H1 (cell line): ENCODE measurements at regions not wholly inside any gene's neighbourhood (a gene's known extent, or its start where the extent isn't known, plus 50 kb on each side); places are given as distances from the start of the nearest gene placed in this dataset.

Source experiments
- CTCF ChIA-PET: fragments of 300-600 bp; sonication (Branson Sonifier 250); formaldehyde crosslinking; loops from one replicate; lab custom pipeline; 2021; ENCODE audit not compliant: partially characterized antibody; lab: Charles Lee
- POLR2A ChIA-PET: fragments of 300-600 bp; sonication (Branson Sonifier 250); formaldehyde crosslinking; loops from one replicate; lab custom pipeline; 2021; ENCODE audit warnings: inconsistent platforms; ENCODE audit not compliant: partially characterized antibody; lab: Charles Lee
- DNase-seq, 2 experiments: peaks; one replicate each; pipeline versions ENCODE4 v3.0.0 to v3.0.0-alpha.2; 2010 to 2022; ENCODE audit warnings: low spot score in 2 of 2, low read depth in 1 of 2, mixed read lengths in 1 of 2
- FAIRE-seq: peaks from 2 replicates; lab custom pipeline; 2011; peaks lifted over from hg19 to GRCh38; lab: Jason Lieb, UNC
- H2AFZ ChIP-seq: 2 replicates; pipeline ENCODE4 v1.8.1; 2012; ENCODE audit warnings: low read length, inconsistent platforms
- H2AK5ac ChIP-seq: 2 replicates; pipeline ENCODE4 v1.6.1; 2013; ENCODE audit warnings: low read depth, low read length
- H2BK120ac ChIP-seq: replicated peaks from 2 replicates; pipeline ENCODE3; 2013; ENCODE audit warnings: low read depth, low read length, inconsistent platforms
- H2BK12ac ChIP-seq: 2 replicates; pipeline ENCODE4 v1.6.1; 2013; ENCODE audit warnings: low read depth, low read length
- H2BK15ac ChIP-seq: 2 replicates; pipeline ENCODE4 v1.6.1; 2013; ENCODE audit warnings: low read length
- H2BK20ac ChIP-seq: 2 replicates; pipeline ENCODE4 v1.6.1; 2013; ENCODE audit warnings: low read length
- H2BK5ac ChIP-seq: 2 replicates; pipeline ENCODE4 v1.6.1; 2013; ENCODE audit warnings: low read depth, low read length
- H3K14ac ChIP-seq: 2 replicates; pipeline ENCODE4 v1.6.1; 2013; ENCODE audit warnings: inconsistent platforms; ENCODE audit not compliant: insufficient read length
- H3K18ac ChIP-seq: 2 replicates; pipeline ENCODE4 v1.6.1; 2013; ENCODE audit warnings: low read length; ENCODE audit errors: extremely low read depth
- H3K23ac ChIP-seq: 2 replicates; pipeline ENCODE4 v1.6.1; 2013; ENCODE audit warnings: inconsistent platforms; ENCODE audit not compliant: insufficient read length
- H3K23me2 ChIP-seq: 2 replicates; pipeline ENCODE4 v1.6.1; 2013; ENCODE audit warnings: low read depth, low read length
- H3K27ac ChIP-seq: 2 replicates; pipeline ENCODE4 v1.6.1; 2011; ENCODE audit warnings: low read depth, low read length, inconsistent platforms
- H3K27me3 ChIP-seq, 4 experiments: replicated peaks in 1 of 4; 1 replicate in 1 of 4; 2 replicates in 3 of 4; pipeline versions ENCODE4 v1.6.1 to v1.8.1; 2011 to 2013; ENCODE audit warnings: low read length in 3 of 4, mild to moderate bottlenecking in 3 of 4, inconsistent platforms in 2 of 4, mixed read lengths in 2 of 4, moderate library complexity in 1 of 4; ENCODE audit not compliant: control insufficient read depth in 3 of 4, insufficient read depth in 3 of 4; ENCODE audit errors: extremely low read depth in 1 of 4
- H3K36me3 ChIP-seq, 4 experiments: 2 replicates each; pipeline versions ENCODE4 v1.6.1 to v1.8.1; 2011 to 2013; ENCODE audit warnings: mild to moderate bottlenecking in 4 of 4, low read length in 3 of 4, moderate library complexity in 2 of 4, control low read depth in 1 of 4, inconsistent platforms in 1 of 4; ENCODE audit not compliant: insufficient read depth in 4 of 4, control insufficient read depth in 2 of 4
- H3K4ac ChIP-seq: replicated peaks from 2 replicates; pipeline ENCODE3; 2013; ENCODE audit warnings: low read length, low read depth, mixed read lengths, inconsistent platforms; ENCODE audit not compliant: insufficient read length
- H3K4me1 ChIP-seq, 4 experiments: replicated peaks in 1 of 4; 1 replicate in 1 of 4; 2 replicates in 3 of 4; pipeline versions ENCODE4 v1.6.1 to v1.8.1; 2011 to 2013; ENCODE audit warnings: low read length in 3 of 4, inconsistent platforms in 2 of 4, mixed read lengths in 1 of 4; ENCODE audit not compliant: insufficient read depth in 4 of 4, control insufficient read depth in 3 of 4
- H3K4me2 ChIP-seq, 2 experiments: 2 replicates each; pipeline versions ENCODE4 v1.6.1 to v1.8.1; 2011 to 2013; ENCODE audit warnings: low read depth in 2 of 2, low read length in 2 of 2, control low read depth in 1 of 2, inconsistent platforms in 1 of 2, mild to moderate bottlenecking in 1 of 2; ENCODE audit not compliant: insufficient read depth in 1 of 2
- H3K4me3 ChIP-seq, 4 experiments: fragments of 200-600, 300-600 bp in 1 of 4; sonication (generic), shearing (Covaris generic), sonication (Bioruptor Twin) in 1 of 4; 2 replicates each; pipeline versions ENCODE4 v1.5.1 to v1.8.1; 2011 to 2016; ENCODE audit warnings: low read length in 4 of 4, low read depth in 3 of 4, control low read depth in 2 of 4, inconsistent platforms in 2 of 4, mild to moderate bottlenecking in 2 of 4, mixed read lengths in 1 of 4, moderate library complexity in 1 of 4; ENCODE audit not compliant: insufficient read depth in 2 of 4; ENCODE audit errors: extremely low read depth in 1 of 4
- H3K56ac ChIP-seq: replicated peaks from 2 replicates; pipeline ENCODE3; 2013; ENCODE audit warnings: low read depth, mild to moderate bottlenecking, mixed read lengths, low read length, inconsistent platforms; ENCODE audit not compliant: insufficient read length
- H3K79me1 ChIP-seq: 2 replicates; pipeline ENCODE4 v1.6.1; 2013; ENCODE audit warnings: low read depth, low read length, control low read depth
- H3K79me2 ChIP-seq, 2 experiments: 2 replicates each; pipeline versions ENCODE4 v1.6.1 to v1.8.1; 2012 to 2013; ENCODE audit warnings: low read length in 2 of 2, mild to moderate bottlenecking in 2 of 2, inconsistent platforms in 1 of 2; ENCODE audit not compliant: insufficient read depth in 2 of 2, control insufficient read depth in 1 of 2
- H3K9ac ChIP-seq, 4 experiments: replicated peaks in 1 of 4; 1 replicate in 1 of 4; 2 replicates in 3 of 4; pipeline versions ENCODE4 v1.6.1 to v1.8.1; 2011 to 2013; ENCODE audit warnings: low read depth in 3 of 4, low read length in 3 of 4, control low read depth in 2 of 4, mild to moderate bottlenecking in 2 of 4, moderate library complexity in 2 of 4, inconsistent platforms in 1 of 4; ENCODE audit errors: extremely low read depth in 1 of 4
- H3K9me3 ChIP-seq, 2 experiments: 2 replicates each; pipeline versions ENCODE4 v1.6.1 to v1.8.1; 2012 to 2013; ENCODE audit warnings: mild to moderate bottlenecking in 2 of 2, moderate library complexity in 2 of 2, control low read depth in 1 of 2, inconsistent platforms in 1 of 2, low read depth in 1 of 2, low read length in 1 of 2, mixed read lengths in 1 of 2; ENCODE audit not compliant: insufficient read depth in 2 of 2
- H4K20me1 ChIP-seq, 2 experiments: replicated peaks in 1 of 2; 2 replicates each; pipeline versions ENCODE3 to v1.8.1; 2011 to 2013; ENCODE audit warnings: inconsistent platforms in 2 of 2, low read length in 2 of 2, mild to moderate bottlenecking in 1 of 2; ENCODE audit not compliant: insufficient read depth in 2 of 2, control insufficient read depth in 1 of 2
- H4K5ac ChIP-seq: 2 replicates; pipeline ENCODE4 v1.6.1; 2013; ENCODE audit warnings: low read length, low read depth, mixed read lengths, inconsistent platforms; ENCODE audit not compliant: insufficient read length
- H4K8ac ChIP-seq: 2 replicates; pipeline ENCODE4 v1.8.0; 2013; ENCODE audit warnings: mild to moderate bottlenecking, moderate library complexity, low read length, inconsistent platforms; ENCODE audit not compliant: insufficient read depth; ENCODE audit errors: extremely low read depth
- H4K91ac ChIP-seq: replicated peaks from 2 replicates; pipeline ENCODE3; 2013; ENCODE audit warnings: low read length, mixed read lengths, inconsistent platforms; ENCODE audit not compliant: insufficient read length
- ATF3 ChIP-seq: IDR thresholded peaks from 2 replicates; pipeline ENCODE4 v1.6.1; 2011; ENCODE audit warnings: low read depth, mild to moderate bottlenecking, low read length; ENCODE audit not compliant: insufficient read depth
- SP2 ChIP-seq: IDR thresholded peaks from 2 replicates; pipeline ENCODE4 v1.6.1; 2012; ENCODE audit warnings: mild to moderate bottlenecking, low read length, inconsistent platforms
- TCF12 ChIP-seq: IDR thresholded peaks from 2 replicates; pipeline ENCODE4 v1.6.1; 2011; ENCODE audit warnings: low read depth, mild to moderate bottlenecking, low read length
- WGBS, 2 experiments: shearing (Covaris generic) in 1 of 2; methylation state at CpG; one replicate each; pipeline versions ENCODE4 v1.1.6 to v1.1.7; 2013 to 2015; ENCODE audit warnings: low lambda C conversion rate in 2 of 2, mixed read lengths in 2 of 2, inconsistent platforms in 1 of 2, low coverage in 1 of 2, missing lambda C conversion rate in 1 of 2; ENCODE audit not compliant: insufficient replicate concordance in 2 of 2, insufficient coverage in 1 of 2, insufficient read length in 1 of 2; ENCODE audit errors: extremely low coverage in 1 of 2, missing lambda C conversion rate in 1 of 2; 5-methylcytosine and 5-hydroxymethylcytosine counted together

GRCh38 chr7:132705146-132705545, 128.9 kb upstream of the PLXNA4 start:
- DNase-seq = no peak
- Histone ChIP-seq H3K9ac (no peak overlapping the region), H3K4me1 (no peaks in the 10 kb centered on the region), H3K18ac (no peak overlapping the region), H2BK15ac (no peak overlapping the region), H4K20me1 (no peaks in the 10 kb centered on the region), H3K4me3 (no peak overlapping the region), H3K23ac (no peak overlapping the region), H4K91ac (no peak overlapping the region), H4K5ac (no peak overlapping the region), H2AK5ac (no peak overlapping the region), H3K56ac (no peak overlapping the region), H3K4ac (no peak overlapping the region), H3K27me3 (no peaks in the 10 kb centered on the region), H3K27ac (no peak overlapping the region), H3K36me3 (no peaks in the 10 kb centered on the region), H2BK120ac (no peak overlapping the region), H3K23me2 (no peaks in the 10 kb centered on the region), H3K9me3 (0 out of 4 replicates have a peak, but pooled peaks cover 0 to 6% of the 10 kb centered on the region in 2 experiments), H2BK12ac (no peak overlapping the region), H4K8ac (no peak overlapping the region), H3K14ac (no peak overlapping the region), H3K4me2 (no peak overlapping the region), H2BK5ac (no peak overlapping the region), H2AFZ (no peak overlapping the region), H3K79me1 (no peaks in the 10 kb centered on the region), H2BK20ac (no peak overlapping the region), H3K79me2 (no peaks in the 10 kb centered on the region)
- POLR2A ChIA-PET = no interaction called here
- CTCF ChIA-PET = interaction anchor here (1.1 to 2.7 kb wide), 2 partner anchors 21 to 612 kb away, joined by 3 to 9 read pairs; no protein-coding TSS in a partner anchor
- whole genome bisulfite sequencing, 2 experiments = 92% methylated on average over 5 of the region's 5 CpGs; no CpG with 5 or more reads in 1 of the 2 experiments
- FAIRE-seq = no peak
- TF ChIP-seq TCF12 (no peak), SP2 (no peak), ATF3 (no peak)
